Glutamatergic neuron (in vitro differentiated cells): ENCODE measurements at regions not wholly inside any gene's neighbourhood (a gene's known extent, or its start where the extent isn't known, plus 50 kb on each side); places are given as distances from the start of the nearest gene placed in this dataset.

Source experiments
- DNase-seq: peaks from one replicate; pipeline ENCODE4 v3.0.0; 2022
- H3K27ac Mint-ChIP-seq: one replicate; pipeline ENCODE4 v1.8.0; 2020; ENCODE audit warnings: mild to moderate bottlenecking, mixed read lengths, inconsistent platforms; ENCODE audit not compliant: unreplicated experiment
- H3K27me3 Mint-ChIP-seq: one replicate; pipeline ENCODE4 v1.8.0; 2020; ENCODE audit warnings: mild to moderate bottlenecking, moderate library complexity, mixed read lengths, inconsistent platforms; ENCODE audit not compliant: unreplicated experiment
- H3K36me3 Mint-ChIP-seq: one replicate; pipeline ENCODE4 v1.8.0; 2020; ENCODE audit warnings: mild to moderate bottlenecking, mixed read lengths, inconsistent platforms; ENCODE audit not compliant: unreplicated experiment
- H3K4me1 Mint-ChIP-seq: one replicate; pipeline ENCODE4 v1.8.0; 2020; ENCODE audit warnings: mild to moderate bottlenecking, low read depth, mixed read lengths, inconsistent platforms; ENCODE audit not compliant: unreplicated experiment
- H3K4me3 Mint-ChIP-seq: one replicate; pipeline ENCODE4 v1.8.0; 2020; ENCODE audit warnings: mild to moderate bottlenecking, mixed read lengths, inconsistent platforms; ENCODE audit not compliant: unreplicated experiment
- H3K9me3 Mint-ChIP-seq: one replicate; pipeline ENCODE4 v1.8.0; 2020; ENCODE audit warnings: mild to moderate bottlenecking, moderate library complexity, mixed read lengths, inconsistent platforms; ENCODE audit not compliant: unreplicated experiment
- CTCF ChIP-seq: fragments of 200-600 bp; sonication (generic); IDR thresholded peaks from one replicate; pipeline ENCODE4 v1.5.0; 2021; ENCODE audit not compliant: partially characterized antibody, unreplicated experiment

- no peak for DNase-seq
- Mint-ChIP-seq H3K9me3 (no peaks in the 10 kb centered on the region), H3K4me1 (no peaks in the 10 kb centered on the region), H3K4me3 (no peak overlapping the region), H3K36me3 (no peaks in the 10 kb centered on the region), H3K27me3 (no peaks in the 10 kb centered on the region), H3K27ac (no peak overlapping the region)
- no peak for TF ChIP-seq CTCF
These were observed 183.5 kb downstream of the HNMT start for GRCh38 chr2:138147796-138148195.

- Mint-ChIP-seq H3K36me3 (no peaks in the 10 kb centered on the region), H3K4me3 (no peak overlapping the region), H3K9me3 (no peaks in the 10 kb centered on the region), H3K4me1 (no peaks in the 10 kb centered on the region), H3K27me3 (no peaks in the 10 kb centered on the region), H3K27ac (no peak overlapping the region)
- no peak for DNase-seq
- no peak for TF ChIP-seq CTCF
These were observed 191.0 kb downstream of the HNMT start for GRCh38 chr2:138155304-138155703.

- TF ChIP-seq CTCF, result no peak
- no peaks in the 10 kb centered on the region for H3K36me3 Mint-ChIP-seq
- no peak overlapping the region for H3K27ac Mint-ChIP-seq
- no peak for DNase-seq
- no peaks in the 10 kb centered on the region for H3K27me3 Mint-ChIP-seq
- H3K4me1 Mint-ChIP-seq, result no peaks in the 10 kb centered on the region
- H3K9me3 Mint-ChIP-seq, result no peaks in the 10 kb centered on the region
- H3K4me3 Mint-ChIP-seq, result no peak overlapping the region
These were observed 193.1 kb downstream of the HNMT start for GRCh38 chr2:138157372-138157771.

GRCh38 chr2:138170485-138170884, 206.2 kb downstream of the HNMT start:
- DNase-seq, result no peak
- Mint-ChIP-seq H3K4me1 (no peaks in the 10 kb centered on the region), H3K4me3 (no peak overlapping the region), H3K27ac (no peak overlapping the region), H3K27me3 (no peaks in the 10 kb centered on the region), H3K9me3 (no peaks in the 10 kb centered on the region), H3K36me3 (peaks cover 14% of the 10 kb centered on the region)
- no peak for TF ChIP-seq CTCF

- Mint-ChIP-seq H3K27me3 (no peaks in the 10 kb centered on the region), H3K36me3 (peaks cover 12% of the 10 kb centered on the region), H3K27ac (no peak overlapping the region), H3K9me3 (no peaks in the 10 kb centered on the region), H3K4me3 (no peak overlapping the region), H3K4me1 (no peaks in the 10 kb centered on the region)
- TF ChIP-seq CTCF, result no peak
- no peak for DNase-seq
These were observed 207.0 kb downstream of the HNMT start for GRCh38 chr2:138171244-138171643.
